HUDEP-2 (cell line): ENCODE measurements at regions not wholly inside any gene's neighbourhood (a gene's known extent, or its start where the extent isn't known, plus 50 kb on each side); places are given as distances from the start of the nearest gene placed in this dataset.
"Not testable (repeated sequence)": the region's sequence is repeated elsewhere in the genome, so short reads cannot be mapped to it uniquely, and the experiment has no call there.

Source experiments
- DNase-seq, 76 experiments: peaks; one replicate each; lab custom pipeline; 2025; ENCODE audit not compliant: unreplicated experiment in 76 of 76; lab: John Stamatoyannopoulos, UW

DNA sequence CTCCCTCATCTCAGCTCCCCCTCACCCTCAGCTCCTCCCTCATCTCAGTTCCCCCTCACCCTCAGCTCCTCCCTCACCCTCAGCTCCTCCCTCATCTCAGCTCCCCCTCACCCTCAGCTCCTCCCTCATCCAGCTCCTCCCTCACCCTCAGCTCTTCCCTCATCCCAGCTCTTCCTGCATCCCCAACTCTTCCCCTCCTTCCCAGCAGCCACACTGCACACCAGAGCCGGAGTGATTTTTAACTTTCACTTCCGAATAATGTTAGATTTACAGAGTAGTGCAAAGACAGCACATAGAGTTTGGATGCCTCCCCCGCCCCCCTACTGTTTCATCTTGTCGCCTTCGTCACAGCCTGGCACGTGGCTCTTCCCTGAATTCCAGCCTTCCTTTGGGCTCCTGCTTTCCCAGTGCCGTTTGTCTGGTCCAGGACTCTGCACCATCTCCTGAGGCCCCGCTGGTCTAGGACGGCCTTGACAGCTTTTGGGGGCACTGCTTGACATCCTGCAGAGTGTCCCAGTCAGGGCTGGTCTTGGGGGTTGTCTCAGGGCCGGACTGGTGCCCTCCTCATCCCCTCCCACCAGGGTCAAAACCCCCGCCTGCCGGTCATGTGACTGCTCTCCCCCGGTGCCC, 110.2 kb downstream of the FAM53A start:
- DNase-seq = no peak

DNA sequence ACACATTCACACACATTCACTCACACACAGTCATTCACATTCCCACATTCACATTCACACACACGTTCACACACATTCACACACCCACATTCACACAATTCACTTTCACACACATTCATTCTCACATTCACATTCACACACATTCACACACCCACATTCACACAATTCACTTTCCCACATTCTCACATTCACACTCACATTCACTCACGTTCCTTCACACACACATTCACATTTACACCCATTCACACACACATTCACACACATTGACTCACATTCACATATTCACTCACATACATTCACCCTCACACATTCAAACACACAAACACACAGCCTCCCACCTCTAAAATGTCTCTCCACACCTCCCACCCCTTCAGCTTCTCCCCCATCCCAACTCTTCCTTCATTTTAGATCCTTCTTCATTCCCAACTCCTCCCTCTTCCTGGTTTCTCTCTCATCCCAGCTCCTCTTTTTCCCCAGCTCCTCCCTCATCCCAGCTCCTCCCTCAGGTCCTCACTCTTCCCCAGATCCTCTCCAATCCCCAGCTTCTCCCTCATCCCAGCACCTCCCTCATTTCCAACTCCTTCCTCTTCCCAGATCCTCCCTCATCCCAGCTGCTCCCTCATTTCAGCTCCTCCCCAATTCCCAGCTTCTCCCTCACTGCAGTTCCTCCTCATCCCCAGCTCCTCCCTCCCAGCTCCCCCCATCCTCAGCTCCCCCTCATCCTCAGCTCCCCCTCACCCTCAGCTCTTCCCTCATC, 111.0 kb downstream of the FAM53A start:
- DNase-seq = no peak

DNA sequence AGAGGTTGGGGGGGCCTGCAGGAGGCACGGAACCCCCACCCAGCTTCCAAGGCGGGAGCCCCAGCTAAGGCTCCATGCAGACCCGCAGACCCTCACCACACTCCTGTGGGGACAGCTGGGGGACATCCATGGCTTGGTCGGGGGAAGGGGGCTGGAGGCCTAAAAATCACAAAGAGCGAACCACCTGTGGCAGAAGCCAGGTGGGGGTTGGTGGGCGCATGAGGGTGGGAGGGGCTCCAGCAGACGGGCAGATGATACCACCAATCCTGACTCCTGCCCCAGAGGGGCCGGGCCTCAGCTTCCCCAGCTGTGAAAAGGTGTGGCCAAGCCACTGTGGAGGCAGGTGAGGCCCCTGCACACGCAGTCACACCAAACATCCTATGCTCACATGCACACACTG, 111.6 kb downstream of the FAM53A start:
- no peak for DNase-seq

DNA sequence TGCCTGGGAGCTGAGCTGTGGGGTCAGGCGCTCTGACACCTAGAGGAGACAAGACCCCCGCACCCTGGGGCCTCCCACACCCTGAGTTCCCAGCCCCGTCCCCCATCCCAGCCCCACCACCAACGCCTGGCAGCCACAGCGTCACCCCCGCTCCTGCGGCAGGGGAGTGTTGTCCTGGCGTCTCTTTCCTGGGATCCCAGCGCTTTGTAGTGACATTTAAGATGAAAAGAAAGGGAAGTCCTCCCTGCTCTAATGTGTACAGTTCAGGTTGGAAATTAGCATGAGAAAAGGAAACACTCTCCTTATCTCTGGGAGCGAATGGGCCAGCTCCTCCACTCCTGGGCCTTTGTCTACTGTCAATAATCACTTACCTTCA, 112.1 kb downstream of the FAM53A start:
- no peak for DNase-seq

DNA sequence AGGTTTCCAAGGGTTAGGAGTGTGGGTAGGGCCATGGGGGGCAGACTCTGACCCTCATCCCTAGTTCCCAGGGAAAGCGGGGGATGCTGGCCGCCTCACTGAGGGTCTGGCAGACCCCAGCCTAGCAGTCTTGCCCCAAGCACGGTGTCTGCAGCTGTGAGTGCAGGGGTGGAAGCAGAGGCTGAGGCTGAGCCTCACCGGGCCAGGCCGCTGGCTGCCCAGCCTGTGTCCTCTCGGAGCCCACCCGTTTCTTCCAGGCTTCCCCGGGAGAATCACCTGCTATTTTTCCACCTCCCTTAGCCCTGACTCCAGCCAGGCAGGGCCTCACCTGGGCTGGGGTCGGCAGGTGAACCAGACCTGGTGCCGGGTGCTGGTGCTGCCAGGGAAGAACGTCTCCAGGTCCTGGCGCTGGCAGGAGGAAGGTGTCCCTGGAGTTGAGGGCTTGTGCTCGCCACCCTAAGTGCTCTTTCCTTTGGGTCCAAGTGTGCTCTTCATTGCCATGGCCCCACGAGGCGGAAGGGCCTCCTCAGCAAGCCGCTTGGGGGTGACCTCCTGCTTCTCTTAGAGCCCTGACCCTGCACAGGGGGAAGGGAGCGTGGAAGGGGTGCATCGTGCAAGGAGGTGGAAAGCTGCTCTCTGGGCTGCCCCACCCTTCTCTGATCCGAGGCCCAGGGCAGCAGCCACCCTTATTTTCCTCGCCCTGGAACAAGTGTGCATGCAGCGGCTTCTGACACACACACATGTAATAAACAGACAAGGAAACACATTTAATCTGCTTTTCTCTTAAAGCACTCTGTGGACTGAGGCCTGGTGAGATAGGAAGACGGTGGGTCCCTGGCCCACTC, 112.7 kb downstream of the FAM53A start:
- no peak for DNase-seq

DNA sequence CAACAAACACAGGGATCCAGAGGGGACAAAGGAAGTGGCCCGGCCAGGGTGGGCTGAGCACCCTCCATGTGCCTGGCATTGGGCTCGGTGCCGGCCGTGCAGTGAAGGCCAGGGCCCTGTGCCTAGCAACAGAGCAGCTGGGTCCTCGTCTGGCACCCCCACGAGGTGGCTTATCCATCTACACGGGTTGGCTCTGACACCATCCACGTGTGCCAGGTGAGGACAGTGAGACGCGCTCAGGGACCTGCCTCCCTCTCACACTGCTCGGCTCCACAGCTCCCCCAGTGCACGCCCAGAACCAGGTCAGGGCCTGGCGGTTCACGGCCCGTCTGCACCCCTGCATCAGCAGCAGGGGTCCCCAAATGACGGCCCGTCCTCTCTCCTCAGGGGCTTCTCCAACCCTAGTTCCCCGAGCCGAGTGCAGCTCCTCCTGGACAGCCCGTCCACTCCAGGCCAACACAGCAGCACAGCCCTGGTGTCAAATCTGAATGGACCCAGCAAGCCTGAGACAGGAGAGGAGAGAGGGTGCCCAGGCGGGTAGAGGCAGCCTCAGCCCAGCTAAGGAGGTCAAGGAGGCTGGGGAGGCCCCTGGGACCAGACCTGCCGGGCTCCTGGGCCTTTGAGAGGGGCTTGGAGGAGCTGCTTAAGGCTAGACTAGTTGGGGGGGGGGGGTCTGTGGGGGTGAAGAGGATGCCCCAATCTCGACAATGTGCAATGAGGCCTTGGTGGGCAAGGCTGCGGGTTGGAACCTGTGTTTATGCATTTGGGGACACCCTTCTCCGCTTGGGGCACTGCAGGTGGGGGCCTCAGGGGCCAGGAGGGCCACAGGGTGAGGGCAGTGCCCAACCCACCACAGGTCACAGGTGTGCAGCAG, 113.6 kb downstream of the FAM53A start:
- DNase-seq = no peak

DNA sequence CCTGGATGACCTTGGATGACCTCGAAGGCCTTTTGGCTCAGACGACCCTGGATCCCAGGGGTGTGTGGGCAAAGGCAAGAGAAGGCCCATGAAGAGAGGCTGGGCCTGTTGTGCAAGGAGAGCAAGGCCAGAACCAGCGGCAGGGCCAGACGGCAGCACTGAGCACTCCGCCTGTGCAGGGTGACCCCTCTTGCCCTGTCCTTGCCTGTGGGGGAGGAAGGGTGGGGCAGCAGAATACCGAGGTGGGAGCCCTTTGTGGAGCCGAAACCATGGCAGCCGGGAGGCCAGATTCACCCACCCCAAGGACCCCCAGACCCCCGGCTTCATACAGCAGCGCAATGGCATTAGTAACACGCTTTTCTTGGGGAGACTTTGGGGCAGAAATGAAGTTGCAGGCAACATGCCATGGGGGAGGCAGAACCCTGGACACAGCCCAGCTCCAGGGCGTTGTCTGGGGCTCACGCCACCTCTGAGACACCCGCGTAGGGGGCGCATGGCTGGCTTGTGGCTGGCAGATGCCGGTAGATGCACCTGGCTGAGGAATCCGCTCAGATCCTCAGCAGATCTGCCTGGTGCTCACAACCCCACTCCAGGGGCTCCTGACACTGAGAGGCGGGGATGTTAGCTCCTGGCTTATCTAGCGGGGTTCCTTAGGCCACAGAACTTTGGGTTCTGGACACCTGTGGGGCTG, 114.5 kb downstream of the FAM53A start:
- DNase-seq = no peak

DNA sequence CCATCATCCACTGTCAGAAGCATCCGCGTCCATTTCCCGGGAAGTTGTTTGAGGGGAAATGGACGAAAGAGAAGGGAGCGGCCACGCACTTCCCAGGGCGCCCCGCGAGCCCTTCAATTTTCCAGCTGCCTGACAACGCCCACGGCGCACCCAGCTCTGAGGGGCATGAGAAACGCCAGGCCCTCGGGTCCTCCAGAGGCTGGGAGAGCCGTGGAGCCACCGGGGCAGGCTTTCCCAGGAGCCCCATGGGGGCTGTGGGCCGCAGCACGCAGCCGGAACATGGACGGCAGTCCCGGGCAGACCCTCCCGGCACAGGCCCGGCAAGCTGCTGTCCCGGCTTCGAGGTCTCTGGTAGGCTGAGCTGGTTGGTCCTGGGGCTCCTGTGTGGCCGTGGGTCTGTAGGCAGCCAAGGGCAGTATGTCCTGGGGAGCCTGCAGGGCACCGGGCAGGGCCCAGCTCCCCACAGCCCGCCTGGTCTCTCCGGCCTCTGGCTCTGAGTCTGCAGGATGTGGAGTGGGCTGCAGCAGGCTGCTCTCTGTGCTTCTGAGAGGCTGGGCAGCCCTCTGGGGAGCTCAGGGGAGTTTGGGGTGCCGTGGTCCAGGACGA, 115.2 kb downstream of the FAM53A start:
- DNase-seq = no peak

DNA sequence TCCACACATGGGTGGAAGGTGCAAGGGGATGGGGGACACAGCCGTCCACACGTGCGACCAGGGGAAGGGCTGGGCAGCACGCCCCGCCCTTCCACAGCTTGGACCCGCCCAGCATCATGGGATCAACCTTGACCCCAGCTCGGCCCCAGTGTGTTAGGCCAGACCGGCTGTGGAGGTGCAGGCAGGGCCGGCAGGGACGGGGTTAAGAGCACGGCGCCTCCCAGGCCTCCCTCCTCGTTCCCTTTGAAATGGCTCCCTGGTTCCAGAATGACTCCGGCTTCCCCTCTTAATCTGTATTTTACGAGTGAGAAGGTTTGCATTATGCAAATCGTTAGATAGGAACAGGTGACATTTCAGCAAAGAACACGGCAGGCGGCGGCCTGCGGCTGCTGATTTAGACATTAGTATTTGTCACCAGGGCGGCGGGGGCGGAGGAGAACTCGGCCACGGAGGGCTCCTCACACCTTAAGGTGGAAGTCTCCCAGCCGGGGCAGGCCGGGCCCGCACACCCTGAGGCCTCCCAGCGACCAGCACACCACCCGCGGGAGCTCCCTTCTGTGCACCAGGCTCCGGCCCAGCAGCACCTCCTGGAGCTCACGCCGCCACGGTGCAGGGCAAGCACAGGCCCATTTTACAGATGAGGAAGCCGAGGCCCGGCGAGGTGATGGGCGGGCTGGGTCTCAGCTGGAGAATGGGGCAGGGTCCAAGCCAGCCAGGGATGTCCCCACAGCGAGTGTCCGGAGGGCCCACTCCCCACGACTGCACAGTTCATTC, 116.1 kb downstream of the FAM53A start:
- no peak for DNase-seq

DNA sequence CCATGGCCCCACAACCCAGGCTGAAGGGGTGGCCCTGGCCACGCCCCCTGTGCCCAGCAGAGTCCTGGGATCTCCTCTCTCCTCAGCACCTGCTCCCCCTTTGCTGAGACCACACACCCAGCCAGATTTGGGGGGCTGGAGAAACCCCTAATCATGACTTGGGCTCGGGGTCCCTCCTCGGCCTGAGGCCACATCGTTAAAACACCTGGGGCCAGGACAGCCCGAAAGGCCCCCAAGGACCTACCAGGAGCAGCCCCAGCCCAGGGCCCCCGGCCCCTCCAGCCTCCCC, 116.7 kb downstream of the FAM53A start:
- no peak for DNase-seq

DNA sequence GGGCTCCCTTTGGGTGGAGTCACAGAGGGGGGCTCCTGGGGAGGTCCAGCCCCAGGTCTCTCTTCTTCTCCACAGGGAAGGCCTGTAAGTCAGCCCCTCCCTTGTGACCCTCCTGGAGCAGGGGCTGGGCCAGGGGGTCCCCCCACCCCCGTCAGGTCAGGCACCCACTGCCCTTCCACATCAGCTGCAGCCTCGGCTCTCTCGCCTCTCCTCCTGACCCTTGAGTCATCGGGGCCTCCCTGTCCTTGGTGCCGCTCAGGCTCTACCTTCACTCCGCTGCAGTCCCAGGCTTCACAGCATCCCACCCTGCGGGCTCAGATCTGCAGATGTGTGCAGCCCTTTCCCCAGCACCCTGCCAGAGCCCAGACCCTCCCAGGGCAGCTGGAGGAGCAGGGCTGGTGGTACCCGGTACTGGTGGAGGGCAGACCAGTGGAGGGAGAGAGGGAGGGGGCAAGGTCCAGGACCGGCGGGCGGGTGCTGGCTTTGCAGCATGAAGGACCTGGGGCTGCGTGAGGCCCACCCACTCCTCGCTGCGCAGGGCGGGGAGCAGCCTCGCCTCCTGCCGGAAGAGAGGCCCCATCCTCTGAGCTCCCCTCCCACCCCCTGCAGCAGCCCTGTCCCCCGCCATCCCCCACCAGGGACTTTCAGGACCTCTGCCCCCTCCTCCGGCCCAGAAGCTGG, 117.1 kb downstream of the FAM53A start:
- DNase-seq = no peak

DNA sequence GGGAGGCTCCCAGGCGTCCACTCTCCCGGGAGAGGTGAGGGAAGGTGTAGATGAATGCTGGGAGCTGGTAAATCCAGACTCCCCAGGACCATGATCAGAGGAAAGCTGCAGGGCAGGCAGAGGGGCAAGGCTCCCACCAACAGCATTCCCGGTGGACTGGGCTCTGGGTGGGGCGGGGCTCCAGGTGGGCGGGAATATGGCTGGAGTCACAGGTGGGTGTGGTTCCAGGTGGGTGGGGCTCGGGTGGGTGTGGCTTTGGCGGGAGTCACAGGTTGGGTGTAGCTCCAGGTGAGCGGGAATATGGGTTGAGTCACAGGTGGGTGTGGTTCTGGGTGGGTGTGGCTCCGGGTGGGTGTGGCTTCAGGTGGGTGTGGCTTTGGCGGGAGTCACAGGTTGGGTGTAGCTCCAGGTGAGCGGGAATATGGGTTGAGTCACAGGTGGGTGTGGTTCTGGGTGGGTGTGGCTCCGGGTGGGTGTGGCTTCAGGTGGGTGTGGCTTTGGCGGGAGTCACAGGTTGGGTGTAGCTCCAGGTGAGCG, 117.7 kb downstream of the FAM53A start:
- DNase-seq = not testable (repeated sequence)

DNA sequence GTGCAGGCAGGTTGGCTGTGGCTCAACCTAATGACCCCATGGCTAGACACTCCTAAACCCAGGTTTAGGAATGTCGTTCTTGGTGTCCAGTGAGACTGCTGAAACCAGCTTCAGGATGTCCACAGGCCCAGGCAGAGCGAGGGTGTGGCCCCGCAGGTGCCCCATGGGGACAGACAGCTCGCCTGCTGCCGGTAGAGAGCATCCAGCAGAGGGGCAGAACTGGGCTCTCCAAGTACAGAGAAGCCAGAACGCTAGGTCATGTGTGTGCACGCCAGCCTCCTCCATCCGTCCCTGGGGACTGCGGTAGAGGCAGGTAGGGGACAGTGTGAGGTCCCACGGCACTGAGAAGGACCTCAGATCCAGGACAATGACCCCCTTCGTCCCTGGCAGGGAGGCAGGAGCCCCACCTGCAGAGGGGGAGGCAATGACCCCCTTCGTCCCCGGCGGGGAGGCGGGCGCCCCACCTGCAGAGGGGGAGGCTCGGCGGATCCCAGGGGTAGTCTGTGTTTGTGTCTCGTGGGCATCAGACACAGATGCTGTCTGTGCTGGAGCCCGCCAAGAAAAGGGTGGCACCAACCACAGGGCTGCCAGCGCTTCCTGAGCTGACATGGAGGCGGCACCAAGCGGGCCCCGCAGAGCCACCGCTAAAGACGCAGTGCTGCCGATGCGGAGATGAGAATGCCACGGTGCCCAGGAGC, 118.4 kb downstream of the FAM53A start:
- DNase-seq = peak in 1 of 76 experiments; percentile 8

DNA sequence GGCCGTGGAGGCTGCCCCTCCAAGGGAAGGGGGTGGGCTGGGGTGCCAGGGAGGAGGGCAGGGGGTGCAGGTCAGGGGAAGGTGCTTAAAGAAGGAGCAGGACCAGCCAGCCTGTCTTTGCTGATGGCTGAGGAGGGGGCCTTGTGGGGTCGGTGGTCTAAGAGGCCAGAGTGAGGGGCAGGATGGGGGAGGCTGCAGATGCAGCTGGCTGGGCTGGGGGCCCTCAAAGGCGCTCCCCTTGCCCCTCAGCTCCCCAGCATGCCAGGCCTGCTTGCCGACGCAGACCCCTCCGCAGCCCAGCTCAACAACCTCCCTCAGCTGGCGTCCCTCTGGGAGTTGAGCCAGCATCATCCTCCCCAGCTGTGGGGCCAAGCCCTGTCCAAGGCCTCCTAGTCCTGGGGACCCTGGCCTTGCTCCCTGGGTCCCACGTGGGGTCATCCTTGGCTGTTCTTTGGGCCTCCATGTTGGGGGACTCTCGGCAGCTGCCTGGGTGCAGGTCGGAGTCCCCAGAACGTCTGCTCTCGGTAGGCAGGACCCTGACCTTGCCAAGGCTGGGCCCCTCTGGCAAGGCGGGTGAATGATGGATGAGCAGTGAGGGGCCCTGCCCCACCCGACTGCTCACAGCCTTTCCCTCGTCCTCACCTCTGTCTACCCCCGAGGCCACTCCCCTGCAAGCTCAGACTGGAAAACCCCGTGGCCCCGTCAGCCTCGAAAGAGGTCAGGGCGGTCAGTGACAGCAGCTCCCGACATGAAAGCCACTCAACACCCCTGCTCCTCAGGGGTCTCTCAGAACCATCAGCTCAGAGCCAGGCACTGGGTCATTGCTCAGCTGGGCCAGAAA, 119.4 kb downstream of the FAM53A start:
- no peak for DNase-seq

DNA sequence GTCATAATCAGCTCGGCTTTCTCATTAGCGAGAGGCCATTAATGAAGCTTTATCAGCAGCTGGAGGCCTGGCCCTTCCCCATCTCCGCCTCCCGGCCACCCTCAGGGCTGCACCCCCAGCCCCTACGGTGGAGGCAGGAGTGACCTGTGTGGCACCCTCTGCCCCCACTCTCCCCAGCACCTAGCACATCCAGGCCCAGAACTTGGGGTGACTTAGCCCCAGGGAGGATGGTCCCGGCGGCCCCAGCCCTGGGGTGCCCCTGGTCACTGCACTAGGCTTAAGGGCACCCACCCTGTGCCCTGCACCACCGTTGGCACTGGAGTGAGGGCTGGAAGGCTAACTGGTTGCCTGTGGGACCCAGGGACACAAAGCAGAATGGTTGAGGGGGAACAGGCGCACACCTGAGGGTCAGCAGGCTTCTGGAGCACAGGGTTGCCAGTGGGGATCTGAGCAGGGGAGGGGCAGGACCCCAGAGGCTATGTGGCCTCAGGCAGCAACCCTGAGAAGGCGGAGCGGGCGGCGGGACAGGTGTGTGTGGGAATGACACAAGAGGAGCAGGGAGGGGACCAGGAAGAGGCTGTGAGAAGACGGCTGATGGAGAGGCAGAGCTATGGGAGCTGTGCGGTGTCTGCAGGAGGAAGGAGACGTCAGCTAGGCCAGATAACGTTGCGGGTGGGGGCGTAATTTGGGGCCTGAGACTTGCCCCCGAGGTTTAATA, 120.2 kb downstream of the FAM53A start:
- DNase-seq = no peak

DNA sequence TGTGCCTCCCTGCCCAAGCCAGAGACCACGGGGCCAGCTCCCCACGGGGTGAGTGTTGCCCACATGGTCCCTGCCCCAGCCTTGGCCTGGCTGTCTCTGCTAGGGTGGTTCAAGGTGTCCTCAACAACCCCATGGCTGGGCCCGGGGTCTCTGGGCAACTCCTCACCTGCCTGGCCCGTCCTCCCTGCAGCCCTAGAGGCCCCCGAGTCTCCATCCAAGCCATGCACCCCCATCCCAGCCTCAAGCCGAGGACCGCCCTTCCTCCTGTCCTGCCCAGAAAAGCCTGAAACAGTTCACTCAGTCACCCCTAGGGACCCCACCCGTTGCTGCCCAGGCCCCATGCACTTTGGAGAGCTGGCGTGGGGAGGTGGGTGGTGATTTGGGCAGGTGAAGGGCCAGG, 120.9 kb downstream of the FAM53A start:
- no peak for DNase-seq
